Body of pancreas (tissue), 4 donors: ENCODE measurements at regions not wholly inside any gene's neighbourhood (a gene's known extent, or its start where the extent isn't known, plus 50 kb on each side); places are given as distances from the start of the nearest gene placed in this dataset.

Experiments used
- POLR2A ChIP-seq, 3 donors: fragments of 450-650 bp; IDR thresholded peaks; one replicate each; pipeline ENCODE4 v1.6.1; 2016; ENCODE audit warnings: antibody characterized with exemption in 3 of 3, mild to moderate bottlenecking in 2 of 3
- TF ChIP-seq, protein P1 (sequence below), 7 experiments: fragments of 450-650 bp in 4 of 7; fragments of 200-600 bp in 3 of 7; sonication (generic) in 3 of 7; IDR thresholded peaks; one replicate each; pipeline ENCODE4 v1.5.1; 2016 to 2019; ENCODE audit warnings: antibody characterized with exemption in 7 of 7

DNA sequence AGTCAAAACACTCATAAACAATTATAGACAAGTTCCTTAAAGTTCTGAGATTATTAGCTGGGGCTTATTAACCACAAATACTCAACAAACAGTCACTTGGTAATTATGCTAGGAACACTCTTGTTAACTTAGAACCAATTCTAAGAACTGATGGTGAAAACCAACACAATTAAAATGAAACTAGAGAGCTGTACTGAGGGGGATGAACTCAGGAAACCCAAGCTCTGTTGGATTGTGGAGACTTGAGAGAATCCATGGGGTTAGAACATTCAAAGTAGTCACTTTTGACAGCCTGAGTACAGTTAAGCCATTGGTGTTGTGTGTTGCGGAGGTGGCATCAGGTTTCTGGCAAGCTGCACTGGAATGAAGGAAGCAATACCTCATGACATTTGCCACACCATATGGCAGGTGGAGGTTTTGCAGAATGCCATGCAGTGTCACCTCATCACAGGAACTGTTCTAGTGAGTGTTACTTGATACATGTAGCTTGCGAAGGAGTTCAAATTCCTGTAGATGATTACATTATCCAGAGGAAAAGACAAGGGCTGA, 480.9 kb upstream of the CD180 start:
- no peak for TF ChIP-seq POLR2A (IDR thresholded peaks at IDR 0.05)
- TF ChIP-seq, protein P1, sequence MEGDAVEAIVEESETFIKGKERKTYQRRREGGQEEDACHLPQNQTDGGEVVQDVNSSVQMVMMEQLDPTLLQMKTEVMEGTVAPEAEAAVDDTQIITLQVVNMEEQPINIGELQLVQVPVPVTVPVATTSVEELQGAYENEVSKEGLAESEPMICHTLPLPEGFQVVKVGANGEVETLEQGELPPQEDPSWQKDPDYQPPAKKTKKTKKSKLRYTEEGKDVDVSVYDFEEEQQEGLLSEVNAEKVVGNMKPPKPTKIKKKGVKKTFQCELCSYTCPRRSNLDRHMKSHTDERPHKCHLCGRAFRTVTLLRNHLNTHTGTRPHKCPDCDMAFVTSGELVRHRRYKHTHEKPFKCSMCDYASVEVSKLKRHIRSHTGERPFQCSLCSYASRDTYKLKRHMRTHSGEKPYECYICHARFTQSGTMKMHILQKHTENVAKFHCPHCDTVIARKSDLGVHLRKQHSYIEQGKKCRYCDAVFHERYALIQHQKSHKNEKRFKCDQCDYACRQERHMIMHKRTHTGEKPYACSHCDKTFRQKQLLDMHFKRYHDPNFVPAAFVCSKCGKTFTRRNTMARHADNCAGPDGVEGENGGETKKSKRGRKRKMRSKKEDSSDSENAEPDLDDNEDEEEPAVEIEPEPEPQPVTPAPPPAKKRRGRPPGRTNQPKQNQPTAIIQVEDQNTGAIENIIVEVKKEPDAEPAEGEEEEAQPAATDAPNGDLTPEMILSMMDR (IDR thresholded peaks at IDR 0.05) = no peak
